ENCODE measurements at regions not wholly inside any gene's neighbourhood (a gene's known extent, or its start where the extent isn't known, plus 50 kb on each side); places are given as distances from the start of the nearest gene placed in this dataset.
"Not testable (repeated sequence)": the region's sequence is repeated elsewhere in the genome, so short reads cannot be mapped to it uniquely, and the experiment has no call there.

DNA sequence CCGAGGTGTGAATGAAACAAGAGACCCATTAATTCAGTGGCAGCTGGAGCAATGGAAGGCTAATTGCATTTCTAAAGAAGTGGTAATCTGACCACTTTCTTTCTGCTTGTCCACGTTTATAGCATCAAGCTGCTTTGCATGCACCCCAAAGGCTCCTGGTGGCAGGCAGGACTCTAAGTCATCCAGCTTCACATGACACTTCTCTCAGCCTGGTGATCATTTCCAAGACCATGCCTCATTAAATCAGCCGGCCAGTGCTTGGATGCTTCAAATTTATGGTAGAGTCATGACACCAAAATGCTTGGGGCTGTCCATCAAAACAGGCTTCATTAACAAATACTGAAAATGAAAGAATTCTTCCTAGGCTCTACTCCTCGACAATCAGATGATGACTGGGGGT, 614.9 kb downstream of the DOK5 start:
- Mint-ChIP-seq H3K27me3 (ENCODE audit: unreplicated experiment) (no peaks in the 10 kb centered on the region), H3K4me1 (ENCODE audit: unreplicated experiment) (no peaks in the 10 kb centered on the region), H3K36me3 (ENCODE audit: unreplicated experiment) (no peaks in the 10 kb centered on the region), H3K9me3 (ENCODE audit: unreplicated experiment) (peaks cover 25% of the 10 kb centered on the region), H3K4me3 (ENCODE audit: unreplicated experiment) (no peak overlapping the region), H3K27ac (ENCODE audit: unreplicated experiment) (no peak overlapping the region)
- TF ChIP-seq, protein P1, sequence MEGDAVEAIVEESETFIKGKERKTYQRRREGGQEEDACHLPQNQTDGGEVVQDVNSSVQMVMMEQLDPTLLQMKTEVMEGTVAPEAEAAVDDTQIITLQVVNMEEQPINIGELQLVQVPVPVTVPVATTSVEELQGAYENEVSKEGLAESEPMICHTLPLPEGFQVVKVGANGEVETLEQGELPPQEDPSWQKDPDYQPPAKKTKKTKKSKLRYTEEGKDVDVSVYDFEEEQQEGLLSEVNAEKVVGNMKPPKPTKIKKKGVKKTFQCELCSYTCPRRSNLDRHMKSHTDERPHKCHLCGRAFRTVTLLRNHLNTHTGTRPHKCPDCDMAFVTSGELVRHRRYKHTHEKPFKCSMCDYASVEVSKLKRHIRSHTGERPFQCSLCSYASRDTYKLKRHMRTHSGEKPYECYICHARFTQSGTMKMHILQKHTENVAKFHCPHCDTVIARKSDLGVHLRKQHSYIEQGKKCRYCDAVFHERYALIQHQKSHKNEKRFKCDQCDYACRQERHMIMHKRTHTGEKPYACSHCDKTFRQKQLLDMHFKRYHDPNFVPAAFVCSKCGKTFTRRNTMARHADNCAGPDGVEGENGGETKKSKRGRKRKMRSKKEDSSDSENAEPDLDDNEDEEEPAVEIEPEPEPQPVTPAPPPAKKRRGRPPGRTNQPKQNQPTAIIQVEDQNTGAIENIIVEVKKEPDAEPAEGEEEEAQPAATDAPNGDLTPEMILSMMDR (IDR thresholded peaks at IDR 0.05), result no peak
- DNase-seq (ENCODE audit: extremely low spot score, unreplicated experiment), result no peak

DNA sequence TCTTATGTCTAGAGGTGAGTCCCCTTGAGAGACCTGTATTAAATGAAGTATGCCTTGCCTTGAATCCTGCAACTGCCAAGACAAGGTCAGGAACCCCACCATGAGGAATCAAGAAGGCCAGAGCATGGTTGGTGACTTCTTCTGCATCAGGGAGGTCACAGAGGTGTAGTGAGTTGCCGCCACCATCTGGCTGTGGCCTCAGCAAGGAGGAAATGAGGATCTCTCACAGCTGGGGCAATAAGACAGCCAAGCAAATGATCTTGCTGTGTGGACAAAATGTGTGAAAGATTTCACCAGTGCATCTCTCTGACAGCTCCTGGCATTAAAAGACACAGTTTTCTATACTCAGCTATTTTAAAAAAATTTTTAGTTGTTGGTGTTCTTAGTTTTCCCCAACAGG, 611.0 kb downstream of the DOK5 start:
- Mint-ChIP-seq H3K27ac (ENCODE audit: unreplicated experiment) (no peak overlapping the region), H3K36me3 (ENCODE audit: unreplicated experiment) (no peaks in the 10 kb centered on the region), H3K9me3 (ENCODE audit: unreplicated experiment) (peaks cover 18% of the 10 kb centered on the region), H3K4me3 (ENCODE audit: unreplicated experiment) (no peak overlapping the region), H3K27me3 (ENCODE audit: unreplicated experiment) (no peaks in the 10 kb centered on the region), H3K4me1 (ENCODE audit: unreplicated experiment) (no peaks in the 10 kb centered on the region)
- TF ChIP-seq, protein P1 (IDR thresholded peaks at IDR 0.05), result no peak
- no peak for DNase-seq (ENCODE audit: extremely low spot score, unreplicated experiment)

DNA sequence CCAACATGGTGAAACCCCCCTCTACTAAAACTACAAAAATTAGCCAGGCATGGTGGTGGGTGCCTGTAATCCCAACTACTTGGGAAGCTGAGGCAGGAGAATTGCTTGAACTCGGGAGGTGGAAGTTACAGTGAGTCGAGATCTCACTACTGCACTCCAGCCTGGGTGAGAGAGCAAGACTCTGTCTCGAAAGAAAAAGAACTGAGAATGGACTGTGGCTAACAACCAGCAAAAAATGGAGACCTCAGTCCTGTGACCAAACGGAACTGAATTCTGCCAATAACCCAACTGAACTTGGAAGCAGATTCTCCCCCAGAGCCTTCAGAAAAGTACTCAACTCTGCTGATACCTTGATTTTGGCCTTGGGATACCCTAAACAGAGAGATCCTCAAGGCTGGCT, 604.5 kb downstream of the DOK5 start:
- H3K27me3 Mint-ChIP-seq (ENCODE audit: unreplicated experiment), result no peaks in the 10 kb centered on the region
- TF ChIP-seq, protein P1 (IDR thresholded peaks at IDR 0.05), result no peak
- H3K36me3 Mint-ChIP-seq (ENCODE audit: unreplicated experiment), result no peaks in the 10 kb centered on the region
- H3K9me3 Mint-ChIP-seq (ENCODE audit: unreplicated experiment), result peaks cover 19% of the 10 kb centered on the region
- H3K4me1 Mint-ChIP-seq (ENCODE audit: unreplicated experiment), result no peaks in the 10 kb centered on the region
- no peak overlapping the region for H3K27ac Mint-ChIP-seq (ENCODE audit: unreplicated experiment)
- no peak for DNase-seq (ENCODE audit: extremely low spot score, unreplicated experiment)
- no peak overlapping the region for H3K4me3 Mint-ChIP-seq (ENCODE audit: unreplicated experiment)

DNA sequence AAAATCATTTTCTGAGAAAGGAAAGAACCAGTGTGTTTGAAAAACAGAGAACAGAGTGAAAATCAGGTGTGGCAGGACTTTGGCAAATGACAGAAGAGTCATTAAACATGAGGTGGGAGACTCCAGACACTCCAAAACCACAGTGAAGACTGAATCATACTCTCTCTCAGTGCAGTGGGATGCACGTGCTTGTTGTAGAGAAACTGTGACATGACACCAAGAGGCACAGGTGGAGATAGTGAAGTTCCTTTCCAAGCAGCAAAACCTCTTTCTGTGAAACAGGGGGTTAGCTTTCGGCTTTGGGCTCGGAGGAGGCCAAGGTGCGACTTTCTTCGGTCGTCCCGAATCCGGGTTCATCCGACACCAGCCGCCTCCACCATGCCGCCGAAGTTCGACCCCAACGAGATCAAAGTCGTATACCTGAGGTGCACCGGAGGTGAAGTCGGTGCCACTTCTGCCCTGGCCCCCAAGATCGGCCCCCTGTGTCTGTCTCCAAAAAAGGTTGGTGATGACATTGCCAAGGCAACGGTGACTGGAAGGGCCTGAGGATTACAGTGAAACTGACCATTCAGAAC, 599.0 kb downstream of the DOK5 start:
- peaks cover 27% of the 10 kb centered on the region for H3K9me3 Mint-ChIP-seq (ENCODE audit: unreplicated experiment)
- not testable (repeated sequence) for H3K27ac Mint-ChIP-seq (ENCODE audit: unreplicated experiment); H3K27me3 Mint-ChIP-seq (ENCODE audit: unreplicated experiment); H3K36me3 Mint-ChIP-seq (ENCODE audit: unreplicated experiment); DNase-seq (ENCODE audit: extremely low spot score, unreplicated experiment); H3K4me1 Mint-ChIP-seq (ENCODE audit: unreplicated experiment); H3K4me3 Mint-ChIP-seq (ENCODE audit: unreplicated experiment)

DNA sequence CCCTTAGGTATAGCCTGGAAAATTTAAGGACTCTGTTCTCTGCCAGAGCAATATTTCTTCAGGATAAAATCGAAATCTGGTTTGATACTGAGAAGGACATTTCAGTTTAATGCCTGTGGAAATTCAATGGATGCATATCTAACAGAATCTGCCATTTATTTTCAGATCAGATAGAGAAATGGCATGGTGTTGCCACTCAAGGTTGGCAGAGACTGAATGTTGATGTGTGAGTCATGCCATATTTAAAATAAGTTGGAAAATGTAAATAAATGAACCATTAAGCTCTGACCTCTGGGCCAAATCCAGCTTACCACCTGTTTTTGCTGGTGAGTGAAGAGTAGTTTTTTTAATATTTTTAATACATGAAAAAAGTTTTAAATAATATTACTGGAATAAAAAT, 594.6 kb downstream of the DOK5 start:
- Mint-ChIP-seq H3K36me3 (ENCODE audit: unreplicated experiment) (no peaks in the 10 kb centered on the region), H3K9me3 (ENCODE audit: unreplicated experiment) (peaks cover 27% of the 10 kb centered on the region), H3K4me3 (ENCODE audit: unreplicated experiment) (no peak overlapping the region), H3K4me1 (ENCODE audit: unreplicated experiment) (no peaks in the 10 kb centered on the region), H3K27ac (ENCODE audit: unreplicated experiment) (no peak overlapping the region), H3K27me3 (ENCODE audit: unreplicated experiment) (no peaks in the 10 kb centered on the region)
- TF ChIP-seq, protein P1 (IDR thresholded peaks at IDR 0.05), result no peak
- no peak for DNase-seq (ENCODE audit: extremely low spot score, unreplicated experiment)
